ENCODE measurements at regions not wholly inside any gene's neighbourhood (a gene's known extent, or its start where the extent isn't known, plus 50 kb on each side); places are given as distances from the start of the nearest gene placed in this dataset.

DNA sequence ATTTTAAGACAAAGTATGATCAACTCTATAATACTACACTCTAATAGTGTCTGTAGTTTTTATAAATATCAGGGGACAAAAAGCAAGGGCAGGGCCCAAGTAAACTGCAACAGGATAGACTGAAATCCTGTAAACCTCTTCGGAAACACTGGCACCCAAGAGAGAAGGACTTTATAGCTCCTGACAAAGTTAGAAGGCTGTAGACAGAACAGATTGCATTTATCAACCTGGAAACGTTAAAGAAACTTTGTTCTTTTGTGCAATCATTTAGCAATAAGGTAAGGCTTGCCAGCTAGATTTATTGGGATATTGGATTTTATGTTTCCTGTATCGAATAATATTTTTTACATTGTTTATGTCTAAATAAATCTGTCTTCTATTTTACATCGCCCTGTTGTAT, 91.8 kb upstream of the MAN2A1 start:
- DNase-seq: no peak

GRCh38 chr5:109594217-109594616, 95.5 kb upstream of the MAN2A1 start:
- TF ChIP-seq POLR2A (IDR thresholded peaks at IDR 0.05; ENCODE audit: low read length) (no peak), GATA1 (IDR thresholded peaks at IDR 0.05; ENCODE audit: low read depth, low read length) (no peak)
- no peak for DNase-seq

More for the DNA sequence above, 91.8 kb upstream of the MAN2A1 start:
- TF ChIP-seq POLR2A (IDR thresholded peaks at IDR 0.05; ENCODE audit: low read length): no peak
- TF ChIP-seq GATA1 (IDR thresholded peaks at IDR 0.05; ENCODE audit: low read depth, low read length): no peak

GRCh38 chr5:109590799-109591198, 98.9 kb upstream of the MAN2A1 start:
- TF ChIP-seq POLR2A (IDR thresholded peaks at IDR 0.05; ENCODE audit: low read length): no peak
- no peak for TF ChIP-seq GATA1 (IDR thresholded peaks at IDR 0.05; ENCODE audit: low read depth, low read length)
- DNase-seq: no peak

DNA sequence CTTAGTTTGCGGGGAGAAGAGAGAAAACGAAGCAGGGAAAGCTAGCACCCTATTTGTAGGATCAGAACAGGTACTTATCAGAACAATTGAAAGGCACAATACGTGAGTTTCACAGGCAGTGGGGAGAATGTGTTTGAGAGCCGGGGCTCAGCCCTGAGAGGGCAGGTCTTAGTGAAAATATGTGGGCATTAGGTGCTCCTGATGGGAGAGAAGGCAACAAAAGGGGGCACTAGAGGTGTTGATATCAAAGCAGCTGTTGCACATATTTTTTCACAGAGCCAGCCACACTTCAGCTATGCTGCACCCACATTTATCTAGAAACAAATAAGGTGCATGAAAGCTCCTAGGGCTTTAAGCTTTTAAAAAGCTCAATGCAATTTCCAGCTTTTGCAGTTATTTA, 99.7 kb upstream of the MAN2A1 start:
- TF ChIP-seq POLR2A (IDR thresholded peaks at IDR 0.05; ENCODE audit: low read length) (no peak), GATA1 (IDR thresholded peaks at IDR 0.05; ENCODE audit: low read depth, low read length) (no peak)
- DNase-seq: peak; percentile 2 to 14

DNA sequence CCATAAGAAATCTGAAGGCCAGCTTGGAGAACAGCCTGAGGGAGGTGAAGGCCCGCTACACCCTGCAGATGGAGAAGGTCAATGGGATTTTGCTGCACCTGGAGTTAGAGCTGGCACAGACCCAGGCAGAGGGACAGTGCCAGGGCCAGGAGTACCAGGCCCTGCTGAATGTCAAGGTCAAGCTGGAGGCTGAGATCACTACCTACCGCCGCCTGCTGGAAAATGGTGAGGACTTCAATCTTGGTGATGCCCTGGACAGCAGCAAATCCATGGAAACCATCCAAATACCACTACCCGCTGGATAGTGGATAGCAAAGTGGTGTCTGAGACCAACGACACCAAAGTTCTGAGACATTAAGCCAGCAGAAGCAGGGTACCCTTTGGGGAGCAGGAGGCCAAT, 100.5 kb upstream of the MAN2A1 start:
- DNase-seq: no peak
- TF ChIP-seq GATA1 (IDR thresholded peaks at IDR 0.05; ENCODE audit: low read depth, low read length) (no peak), POLR2A (IDR thresholded peaks at IDR 0.05; ENCODE audit: low read length) (no peak)

DNA sequence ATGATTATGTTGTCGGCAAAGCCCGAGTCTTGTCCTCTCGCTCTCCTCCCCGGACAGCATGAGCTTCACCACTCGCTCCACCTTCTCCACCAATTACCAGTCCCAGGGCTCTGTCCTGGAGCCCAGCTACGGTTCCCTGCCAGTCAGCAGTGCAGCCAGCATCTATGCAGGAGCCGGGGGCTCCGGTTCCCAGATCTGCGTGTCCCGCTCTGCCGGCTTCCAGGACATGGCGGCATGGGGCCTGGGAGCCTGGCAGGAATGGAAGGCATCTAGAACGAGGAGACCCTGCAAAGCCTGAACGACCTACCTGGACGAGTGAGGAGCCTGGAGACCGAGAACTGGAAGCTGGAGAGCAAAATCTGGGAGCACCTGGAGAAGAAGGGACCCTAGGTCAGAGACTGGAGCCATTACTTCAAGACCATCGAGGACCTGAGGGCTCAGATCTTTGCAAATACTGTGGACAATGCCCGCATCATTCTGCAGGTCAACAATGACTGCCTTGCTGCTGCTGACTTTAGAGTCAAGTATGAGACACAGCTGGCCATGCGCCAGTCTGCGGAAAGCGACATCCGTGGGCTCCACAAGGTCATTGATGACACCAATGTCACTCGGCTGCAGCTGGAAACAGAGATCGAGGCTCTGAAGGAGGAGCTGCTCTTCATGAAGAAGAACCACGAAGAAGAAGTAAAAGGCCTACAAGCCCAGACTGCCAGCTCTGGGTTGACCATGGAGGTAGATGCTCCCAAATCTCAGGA, 101.3 kb upstream of the MAN2A1 start:
- TF ChIP-seq POLR2A (IDR thresholded peaks at IDR 0.05; ENCODE audit: low read length): no peak
- no peak for TF ChIP-seq GATA1 (IDR thresholded peaks at IDR 0.05; ENCODE audit: low read depth, low read length)
- no peak for DNase-seq

GRCh38 chr5:109584986-109585599, 104.6 kb upstream of the MAN2A1 start:
- no peak for TF ChIP-seq GATA1 (IDR thresholded peaks at IDR 0.05; ENCODE audit: low read depth, low read length)
- no peak for TF ChIP-seq POLR2A (IDR thresholded peaks at IDR 0.05; ENCODE audit: low read length)
- DNase-seq: no peak

GRCh38 chr5:109580225-109580624, 109.5 kb upstream of the MAN2A1 start:
- TF ChIP-seq POLR2A (IDR thresholded peaks at IDR 0.05; ENCODE audit: low read length): no peak
- TF ChIP-seq GATA1 (IDR thresholded peaks at IDR 0.05; ENCODE audit: low read depth, low read length): no peak
- peak in 1 of 2 experiments; percentile 3 for DNase-seq

GRCh38 chr5:109575506-109575905, 114.2 kb upstream of the MAN2A1 start:
- DNase-seq: no peak
- TF ChIP-seq POLR2A (IDR thresholded peaks at IDR 0.05; ENCODE audit: low read length) (no peak), GATA1 (IDR thresholded peaks at IDR 0.05; ENCODE audit: low read depth, low read length) (no peak)

DNA sequence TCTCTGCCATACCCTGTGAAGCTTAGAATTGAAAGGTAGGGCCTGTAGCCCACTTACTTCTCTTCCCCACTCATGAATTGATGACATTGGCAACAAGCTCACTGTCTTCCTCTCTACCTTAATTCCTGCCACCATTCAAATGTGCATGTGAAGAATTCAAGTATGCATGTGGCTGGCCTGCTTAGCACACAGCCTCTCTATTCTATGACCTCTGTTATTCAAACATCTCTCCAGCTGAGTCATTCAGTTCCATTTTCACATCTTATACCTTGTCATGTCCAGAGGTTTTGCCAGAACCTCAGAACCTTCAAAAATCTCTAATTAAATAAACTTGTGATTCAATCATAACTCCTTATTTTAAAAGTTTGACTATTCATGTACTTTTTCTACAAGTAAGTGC, 114.7 kb upstream of the MAN2A1 start:
- DNase-seq: no peak
- TF ChIP-seq GATA1 (IDR thresholded peaks at IDR 0.05; ENCODE audit: low read depth, low read length) (no peak), POLR2A (IDR thresholded peaks at IDR 0.05; ENCODE audit: low read length) (no peak)

- no peak for DNase-seq
- TF ChIP-seq GATA1 (IDR thresholded peaks at IDR 0.05; ENCODE audit: low read depth, low read length) (no peak), POLR2A (IDR thresholded peaks at IDR 0.05; ENCODE audit: low read length) (no peak)
These were observed 116.0 kb upstream of the MAN2A1 start for GRCh38 chr5:109573766-109574165.

DNA sequence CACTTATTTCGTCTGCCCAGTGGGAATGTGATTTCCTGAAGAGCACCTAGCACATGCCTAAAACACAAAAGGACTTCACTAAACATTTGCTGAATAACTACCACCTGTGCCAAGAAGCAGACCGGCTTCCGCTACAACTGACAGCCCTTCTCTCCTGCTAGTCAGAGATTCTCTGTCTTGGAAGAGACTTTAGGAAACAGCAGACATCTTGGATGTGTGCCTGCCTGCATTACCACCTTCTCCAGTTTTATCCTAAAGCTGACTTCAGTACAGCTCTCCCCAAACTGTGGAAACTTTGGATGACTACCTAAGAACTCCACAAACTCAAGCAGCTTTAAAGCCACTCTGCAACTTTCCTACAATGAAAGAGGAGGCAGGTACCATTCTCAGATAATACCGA, 116.5 kb upstream of the MAN2A1 start:
- TF ChIP-seq POLR2A (IDR thresholded peaks at IDR 0.05; ENCODE audit: low read length) (no peak), GATA1 (IDR thresholded peaks at IDR 0.05; ENCODE audit: low read depth, low read length) (no peak)
- no peak for DNase-seq

DNA sequence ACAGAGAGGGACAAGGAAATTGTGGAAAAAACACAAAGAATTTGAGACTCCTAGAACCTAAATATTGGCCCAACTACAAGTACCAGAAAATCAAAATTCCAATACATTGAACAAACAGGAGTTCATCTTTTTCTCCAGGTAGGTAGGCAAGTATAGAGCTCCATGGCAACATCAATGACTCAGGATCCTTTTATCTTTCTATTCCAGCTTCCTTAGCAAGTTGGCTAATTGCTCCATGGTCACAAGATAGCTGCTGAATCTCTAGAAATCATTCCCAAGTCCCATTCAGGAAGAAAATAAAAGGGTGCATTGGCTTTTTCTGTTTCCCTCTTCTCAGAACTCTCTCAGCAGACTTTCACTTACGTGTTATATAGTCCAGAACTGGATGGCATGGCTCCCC, 117.9 kb upstream of the MAN2A1 start:
- DNase-seq: no peak
- TF ChIP-seq GATA1 (IDR thresholded peaks at IDR 0.05; ENCODE audit: low read depth, low read length): no peak
- no peak for TF ChIP-seq POLR2A (IDR thresholded peaks at IDR 0.05; ENCODE audit: low read length)

DNA sequence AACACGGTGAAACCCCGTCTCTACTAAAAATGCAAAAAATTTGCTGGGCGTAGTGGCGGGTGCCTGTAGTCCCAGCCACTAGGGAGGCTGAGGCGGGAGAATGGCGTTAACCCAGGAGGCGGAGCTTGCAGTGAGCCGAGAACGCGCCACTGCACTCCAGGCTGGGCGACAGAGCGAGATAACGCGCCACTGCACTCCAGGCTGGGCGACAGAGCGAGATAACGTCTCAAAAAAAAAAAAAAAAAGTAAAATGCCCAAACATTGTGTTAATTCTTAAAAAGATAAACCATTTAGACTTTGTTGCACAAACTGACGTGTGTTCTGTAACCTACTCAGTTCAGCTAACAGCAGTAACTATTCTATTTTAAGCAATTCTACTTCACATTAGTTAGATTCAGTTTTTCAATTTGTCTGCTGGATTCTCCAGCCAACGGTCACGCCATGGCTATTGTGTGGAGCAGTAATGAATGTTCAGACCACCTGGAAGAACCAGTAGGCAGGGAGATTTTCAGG, 119.3 kb upstream of the MAN2A1 start:
- no peak for DNase-seq
- TF ChIP-seq GATA1 (IDR thresholded peaks at IDR 0.05; ENCODE audit: low read depth, low read length) (no peak), POLR2A (IDR thresholded peaks at IDR 0.05; ENCODE audit: low read length) (no peak)

Measured in erythroblast (primary cell).